ENCODE measurements at regions not wholly inside any gene's neighbourhood (a gene's known extent, or its start where the extent isn't known, plus 50 kb on each side); places are given as distances from the start of the nearest gene placed in this dataset.

GRCh38 chr3:184652465-184652864 lies 59.4 kb downstream of the MAGEF1 start:
- no peaks in the 10 kb centered on the region for H3K9me1 ChIP-seq (ENCODE audit: control insufficient read depth, extremely low read depth, insufficient read depth, low read length)
- no peaks in the 10 kb centered on the region for H3K27me3 ChIP-seq (ENCODE audit: control insufficient read depth, extremely low read depth, insufficient read depth, low read length)
- peak overlapping the region; percentile 63 for H3K4me2 ChIP-seq (ENCODE audit: control insufficient read depth, extremely low read depth, insufficient read depth, low read depth, low read length)
- no peaks in the 10 kb centered on the region for H4K20me1 ChIP-seq (ENCODE audit: control insufficient read depth, extremely low read depth, insufficient read depth, low read length)
- DNase-seq (ENCODE audit: low read depth, low spot score) = peak; percentile 66
- peak overlapping the region; percentile 66 for H3K9ac ChIP-seq (ENCODE audit: control insufficient read depth, extremely low read depth, insufficient read depth, low read length)
- dilution Hi-C loops (cut with MboI; ENCODE audit: extremely low pct_ligation_motif_present, low sequenced_read_pairs) = no loop called here
- peak overlapping the region; percentile 89 for H3K27ac ChIP-seq (ENCODE audit: control insufficient read depth, insufficient read depth, low read length)
- peak; percentile 75 for FAIRE-seq
- H3K9me3 ChIP-seq (ENCODE audit: control insufficient read depth, low read depth, low read length) = no peaks in the 10 kb centered on the region
- TF ChIP-seq EZH2 (IDR thresholded peaks at IDR 0.05; ENCODE audit: low read length) (no peak), CTCF (optimal IDR thresholded peaks at IDR 0.05 in 1 of 3, IDR thresholded peaks at IDR 0.05 in 1 of 3, conservative IDR thresholded peaks at IDR 0.05 in 1 of 3; ENCODE audit: extremely low read depth in 1 of 3, insufficient read depth in 2 of 3, low read length in 3 of 3) (no peak)
- H3K36me3 ChIP-seq (ENCODE audit: control insufficient read depth in 2 of 2, extremely low read depth in 1 of 2, insufficient read depth in 2 of 2, low read length in 2 of 2) = no peaks in the 10 kb centered on the region
- H2AFZ ChIP-seq (ENCODE audit: control insufficient read depth, low read length) = peak overlapping the region; percentile 51
- no peaks in the 10 kb centered on the region for H3K79me2 ChIP-seq (ENCODE audit: control insufficient read depth, insufficient read depth, low read length)
- H3K4me3 ChIP-seq (ENCODE audit: control insufficient read depth in 2 of 3, extremely low read depth in 1 of 3, insufficient read depth in 2 of 3, low read depth in 1 of 3, low read length in 3 of 3) = no peak overlapping the region
- H3K4me1 ChIP-seq (ENCODE audit: control insufficient read depth, extremely low read depth, insufficient read depth, low read length) = peaks cover 37% of the 10 kb centered on the region

GRCh38 chr3:184651904-184652303 lies 60.0 kb downstream of the MAGEF1 start:
- Histone ChIP-seq H3K4me2 (ENCODE audit: control insufficient read depth, extremely low read depth, insufficient read depth, low read depth, low read length) (peak overlapping the region; percentile 63), H3K9ac (ENCODE audit: control insufficient read depth, extremely low read depth, insufficient read depth, low read length) (peak overlapping the region; percentile 66), H3K4me1 (ENCODE audit: control insufficient read depth, extremely low read depth, insufficient read depth, low read length) (peaks cover 34% of the 10 kb centered on the region), H2AFZ (ENCODE audit: control insufficient read depth, low read length) (no peak overlapping the region), H3K27me3 (ENCODE audit: control insufficient read depth, extremely low read depth, insufficient read depth, low read length) (no peaks in the 10 kb centered on the region), H3K9me3 (ENCODE audit: control insufficient read depth, low read depth, low read length) (no peaks in the 10 kb centered on the region), H3K9me1 (ENCODE audit: control insufficient read depth, extremely low read depth, insufficient read depth, low read length) (no peaks in the 10 kb centered on the region), H3K79me2 (ENCODE audit: control insufficient read depth, insufficient read depth, low read length) (no peaks in the 10 kb centered on the region), H3K36me3 (ENCODE audit: control insufficient read depth in 2 of 2, extremely low read depth in 1 of 2, insufficient read depth in 2 of 2, low read length in 2 of 2) (no peaks in the 10 kb centered on the region), H4K20me1 (ENCODE audit: control insufficient read depth, extremely low read depth, insufficient read depth, low read length) (no peaks in the 10 kb centered on the region), H3K4me3 (ENCODE audit: control insufficient read depth in 2 of 3, extremely low read depth in 1 of 3, insufficient read depth in 2 of 3, low read depth in 1 of 3, low read length in 3 of 3) (peak overlapping the region in 1 of 3 experiments; percentile 7), H3K27ac (ENCODE audit: control insufficient read depth, insufficient read depth, low read length) (peak overlapping the region; percentile 89)
- FAIRE-seq (peak; percentile 98), DNase-seq (ENCODE audit: low read depth, low spot score) (peak; percentile 84)
- dilution Hi-C loops (cut with MboI; ENCODE audit: extremely low pct_ligation_motif_present, low sequenced_read_pairs) = no loop called here
- no peak for TF ChIP-seq CTCF (optimal IDR thresholded peaks at IDR 0.05 in 1 of 3, IDR thresholded peaks at IDR 0.05 in 1 of 3, conservative IDR thresholded peaks at IDR 0.05 in 1 of 3; ENCODE audit: extremely low read depth in 1 of 3, insufficient read depth in 2 of 3, low read length in 3 of 3)
- TF ChIP-seq EZH2 (IDR thresholded peaks at IDR 0.05; ENCODE audit: low read length) = no peak
